ENCODE measurements at regions not wholly inside any gene's neighbourhood (a gene's known extent, or its start where the extent isn't known, plus 50 kb on each side); places are given as distances from the start of the nearest gene placed in this dataset.

GRCh38 chr19:30682146-30682998 lies 310.2 kb downstream of the ZNF536 start:
- H3K27ac Mint-ChIP-seq: no peak overlapping the region
- no peaks in the 10 kb centered on the region for H3K27me3 Mint-ChIP-seq (ENCODE audit: low read depth)
- no peak for ATAC-seq
- peaks cover 28% of the 10 kb centered on the region for H3K4me1 Mint-ChIP-seq
- no peaks in the 10 kb centered on the region for H3K9me3 Mint-ChIP-seq
- H3K4me3 Mint-ChIP-seq: no peak overlapping the region
- no peak for DNase-seq (ENCODE audit: low spot score)
- ChIA-PET POLR2A (no interaction called here), CTCF (interaction anchor here (0.5 to 8.3 kb wide), 41 partner anchors 8 to 1542 kb away, joined by 3 to 77 read pairs (median 4); no protein-coding TSS in a partner anchor)
- H3K36me3 Mint-ChIP-seq: no peaks in the 10 kb centered on the region
- TF ChIP-seq GRHL2 (CRISPR knock-in tag; IDR thresholded peaks at IDR 0.05; ENCODE audit: insufficient replicate concordance, severe bottlenecking) (no peak), ATF1 (CRISPR knock-in tag; IDR thresholded peaks at IDR 0.05) (no peak), ZNF219 (CRISPR knock-in tag; IDR thresholded peaks at IDR 0.05; ENCODE audit: borderline replicate concordance) (no peak), TEAD1 (CRISPR knock-in tag; IDR thresholded peaks at IDR 0.05) (no peak), MLX (CRISPR knock-in tag; IDR thresholded peaks at IDR 0.05) (no peak), ERG (CRISPR knock-in tag; IDR thresholded peaks at IDR 0.05) (no peak), CDX4 (CRISPR knock-in tag; IDR thresholded peaks at IDR 0.05; ENCODE audit: borderline replicate concordance) (no peak), STAT6 (CRISPR knock-in tag; conservative IDR thresholded peaks at IDR 0.05; ENCODE audit: low read depth) (no peak), OVOL2 (CRISPR knock-in tag; IDR thresholded peaks at IDR 0.05; ENCODE audit: borderline replicate concordance) (no peak), FOXK1 (CRISPR knock-in tag; IDR thresholded peaks at IDR 0.05) (no peak), USF1 (CRISPR knock-in tag; IDR thresholded peaks at IDR 0.05) (no peak), ZNF232 (CRISPR knock-in tag; IDR thresholded peaks at IDR 0.05) (no peak), GABPB1 (CRISPR knock-in tag; IDR thresholded peaks at IDR 0.05) (no peak), RORB (CRISPR knock-in tag; IDR thresholded peaks at IDR 0.05) (no peak), SOX15 (CRISPR knock-in tag; IDR thresholded peaks at IDR 0.05) (no peak), SMAD3 (CRISPR knock-in tag; IDR thresholded peaks at IDR 0.05; ENCODE audit: borderline replicate concordance) (no peak)
- TF ChIP-seq, protein P1, sequence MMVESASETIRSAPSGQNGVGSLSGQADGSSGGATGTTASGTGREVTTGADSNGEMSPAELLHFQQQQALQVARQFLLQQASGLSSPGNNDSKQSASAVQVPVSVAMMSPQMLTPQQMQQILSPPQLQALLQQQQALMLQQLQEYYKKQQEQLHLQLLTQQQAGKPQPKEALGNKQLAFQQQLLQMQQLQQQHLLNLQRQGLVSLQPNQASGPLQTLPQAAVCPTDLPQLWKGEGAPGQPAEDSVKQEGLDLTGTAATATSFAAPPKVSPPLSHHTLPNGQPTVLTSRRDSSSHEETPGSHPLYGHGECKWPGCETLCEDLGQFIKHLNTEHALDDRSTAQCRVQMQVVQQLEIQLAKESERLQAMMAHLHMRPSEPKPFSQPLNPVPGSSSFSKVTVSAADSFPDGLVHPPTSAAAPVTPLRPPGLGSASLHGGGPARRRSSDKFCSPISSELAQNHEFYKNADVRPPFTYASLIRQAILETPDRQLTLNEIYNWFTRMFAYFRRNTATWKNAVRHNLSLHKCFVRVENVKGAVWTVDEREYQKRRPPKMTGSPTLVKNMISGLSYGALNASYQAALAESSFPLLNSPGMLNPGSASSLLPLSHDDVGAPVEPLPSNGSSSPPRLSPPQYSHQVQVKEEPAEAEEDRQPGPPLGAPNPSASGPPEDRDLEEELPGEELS (CRISPR knock-in tag; IDR thresholded peaks at IDR 0.05): no peak
- TF ChIP-seq, protein P2, sequence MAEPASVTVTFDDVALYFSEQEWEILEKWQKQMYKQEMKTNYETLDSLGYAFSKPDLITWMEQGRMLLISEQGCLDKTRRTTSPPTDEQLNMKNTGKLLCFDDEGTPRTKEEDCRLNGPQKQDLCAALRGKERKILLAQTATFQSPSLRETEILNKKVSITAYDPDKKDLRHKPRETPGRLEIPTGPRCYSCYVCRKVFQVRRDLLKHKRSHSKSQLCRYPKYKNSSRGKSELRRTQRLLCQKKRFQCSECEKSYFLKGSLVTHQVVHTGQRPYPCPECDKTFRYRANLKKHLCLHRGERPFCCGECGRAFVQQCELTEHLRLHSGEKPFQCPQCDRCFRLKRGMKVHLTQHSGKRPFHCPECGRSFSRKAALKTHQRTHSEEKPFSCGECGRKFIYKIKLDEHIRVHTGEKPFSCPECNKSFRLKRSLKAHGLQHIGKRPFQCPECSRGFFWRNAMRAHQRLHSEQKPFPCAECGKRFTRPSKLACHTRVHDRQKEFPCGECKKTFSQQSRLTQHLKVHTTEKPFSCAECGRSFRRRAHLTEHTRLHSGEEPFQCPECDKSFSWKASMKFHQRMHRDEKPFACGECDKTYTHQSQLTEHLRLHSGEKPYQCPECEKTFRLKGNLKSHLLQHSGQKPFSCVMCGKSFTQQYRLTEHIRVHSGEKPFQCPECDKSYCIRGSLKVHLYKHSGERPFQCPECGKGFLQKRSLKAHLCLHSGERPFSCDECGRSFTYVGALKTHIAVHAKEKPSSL (CRISPR knock-in tag; conservative IDR thresholded peaks at IDR 0.05): no peak
- TF ChIP-seq, protein P3, sequence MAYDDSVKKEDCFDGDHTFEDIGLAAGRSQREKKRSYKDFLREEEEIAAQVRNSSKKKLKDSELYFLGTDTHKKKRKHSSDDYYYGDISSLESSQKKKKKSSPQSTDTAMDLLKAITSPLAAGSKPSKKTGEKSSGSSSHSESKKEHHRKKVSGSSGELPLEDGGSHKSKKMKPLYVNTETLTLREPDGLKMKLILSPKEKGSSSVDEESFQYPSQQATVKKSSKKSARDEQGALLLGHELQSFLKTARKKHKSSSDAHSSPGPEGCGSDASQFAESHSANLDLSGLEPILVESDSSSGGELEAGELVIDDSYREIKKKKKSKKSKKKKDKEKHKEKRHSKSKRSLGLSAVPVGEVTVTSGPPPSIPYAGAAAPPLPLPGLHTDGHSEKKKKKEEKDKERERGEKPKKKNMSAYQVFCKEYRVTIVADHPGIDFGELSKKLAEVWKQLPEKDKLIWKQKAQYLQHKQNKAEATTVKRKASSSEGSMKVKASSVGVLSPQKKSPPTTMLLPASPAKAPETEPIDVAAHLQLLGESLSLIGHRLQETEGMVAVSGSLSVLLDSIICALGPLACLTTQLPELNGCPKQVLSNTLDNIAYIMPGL (CRISPR knock-in tag; IDR thresholded peaks at IDR 0.05): no peak
- TF ChIP-seq, protein P4, sequence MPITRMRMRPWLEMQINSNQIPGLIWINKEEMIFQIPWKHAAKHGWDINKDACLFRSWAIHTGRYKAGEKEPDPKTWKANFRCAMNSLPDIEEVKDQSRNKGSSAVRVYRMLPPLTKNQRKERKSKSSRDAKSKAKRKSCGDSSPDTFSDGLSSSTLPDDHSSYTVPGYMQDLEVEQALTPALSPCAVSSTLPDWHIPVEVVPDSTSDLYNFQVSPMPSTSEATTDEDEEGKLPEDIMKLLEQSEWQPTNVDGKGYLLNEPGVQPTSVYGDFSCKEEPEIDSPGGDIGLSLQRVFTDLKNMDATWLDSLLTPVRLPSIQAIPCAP (CRISPR knock-in tag; IDR thresholded peaks at IDR 0.05): no peak
